Liver (tissue), 3 donors: ENCODE measurements at regions not wholly inside any gene's neighbourhood (a gene's known extent, or its start where the extent isn't known, plus 50 kb on each side); places are given as distances from the start of the nearest gene placed in this dataset.

Experiments
- ATF3 ChIP-seq: IDR thresholded peaks from 2 replicates; pipeline ENCODE4 v1.6.1; 2016; ENCODE audit warnings: antibody characterized with exemption
- CTCF ChIP-seq: fragments of 150-350 bp; IDR thresholded peaks from 2 replicates; pipeline ENCODE4 v1.5.1; 2017; ENCODE audit warnings: improper control_type of control experiment, low read depth, low read length; ENCODE audit not compliant: missing input control
- FOXA1 ChIP-seq: IDR thresholded peaks from 2 replicates; pipeline ENCODE4 v1.6.1; 2016; ENCODE audit warnings: antibody characterized with exemption
- GABPA ChIP-seq, 2 donors: IDR thresholded peaks in 1 of 2; conservative IDR thresholded peaks in 1 of 2; 2 replicates each; pipeline ENCODE4 v1.6.1; 2016; ENCODE audit warnings: antibody characterized with exemption in 2 of 2, mild to moderate bottlenecking in 1 of 2, moderate library complexity in 1 of 2
- JUND ChIP-seq, 2 donors: IDR thresholded peaks; 2 replicates each; pipeline ENCODE4 v1.6.1; 2016; ENCODE audit warnings: antibody characterized with exemption in 2 of 2
- MAX ChIP-seq: IDR thresholded peaks from 2 replicates; pipeline ENCODE4 v1.6.1; 2016; ENCODE audit warnings: antibody characterized with exemption
- NR2F2 ChIP-seq: IDR thresholded peaks from 2 replicates; pipeline ENCODE4 v1.6.1; 2016; ENCODE audit warnings: antibody characterized with exemption
- SP1 ChIP-seq: IDR thresholded peaks from 2 replicates; pipeline ENCODE4 v1.6.1; 2018; ENCODE audit warnings: antibody characterized with exemption, mild to moderate bottlenecking
- TAF1 ChIP-seq: conservative IDR thresholded peaks from 2 replicates; pipeline ENCODE4 v1.6.1; 2016; ENCODE audit warnings: antibody characterized with exemption, mild to moderate bottlenecking
- YY1 ChIP-seq: IDR thresholded peaks from 2 replicates; pipeline ENCODE4 v1.6.1; 2016; ENCODE audit warnings: antibody characterized with exemption, mild to moderate bottlenecking
- donor health status: healthy.
- donor health status: healthy.

GRCh38 chr21:22409571-22409970, 1411.4 kb downstream of the NCAM2 start:
- TF ChIP-seq JUND (IDR thresholded peaks at IDR 0.05): no peak
- no peak for TF ChIP-seq CTCF
- no peak for TF ChIP-seq FOXA1
- no peak for TF ChIP-seq GABPA (IDR thresholded peaks at IDR 0.05 in 1 of 2, conservative IDR thresholded peaks at IDR 0.05 in 1 of 2)
- no peak for TF ChIP-seq NR2F2
- no peak for TF ChIP-seq YY1
- no peak for TF ChIP-seq ATF3
- no peak for TF ChIP-seq SP1
- no peak for TF ChIP-seq MAX
- TF ChIP-seq TAF1: no peak
